Stimulated activated naive CD8-positive, alpha-beta T cell treated with anti-CD3 and anti-CD28 coated beads, Interleukin-15, amount 100 ng/mL, for 72 hours (primary cell): ENCODE measurements at regions not wholly inside any gene's neighbourhood (a gene's known extent, or its start where the extent isn't known, plus 50 kb on each side); places are given as distances from the start of the nearest gene placed in this dataset.

ENCODE experiments used
- ATAC-seq: fragments of 150-1000 bp; cut with Tn5 transposase; 2 replicates; pipeline ENCODE4 v1.10.0; 2021; ENCODE audit warnings: mild to moderate bottlenecking, moderate library complexity
- DNase-seq, 2 donors: peaks; one replicate each; pipeline ENCODE4 v3.0.0; 2021 to 2022
- H3K27ac Mint-ChIP-seq, 2 donors: one replicate each; pipeline ENCODE4 v1.8.0; 2022; ENCODE audit warnings: mild to moderate bottlenecking in 2 of 2, mixed read lengths in 2 of 2, moderate library complexity in 2 of 2
- H3K27me3 Mint-ChIP-seq: one replicate; pipeline ENCODE4 v1.8.0; 2022; ENCODE audit warnings: mixed read lengths
- H3K4me1 Mint-ChIP-seq: one replicate; pipeline ENCODE4 v1.8.0; 2022; ENCODE audit warnings: mild to moderate bottlenecking, mixed read lengths
- H3K4me3 Mint-ChIP-seq, 2 donors: one replicate each; pipeline ENCODE4 v1.8.0; 2022; ENCODE audit warnings: mild to moderate bottlenecking in 2 of 2, mixed read lengths in 2 of 2, moderate library complexity in 1 of 2
- H3K9me3 Mint-ChIP-seq, 2 donors: one replicate each; pipeline ENCODE4 v1.8.0; 2022; ENCODE audit warnings: mixed read lengths in 2 of 2

- ATAC-seq (no peak), DNase-seq (no peak)
- Mint-ChIP-seq H3K4me3 (no peak overlapping the region), H3K9me3 (peaks cover 15 to 17% of the 10 kb centered on the region in 2 donors), H3K27me3 (no peaks in the 10 kb centered on the region), H3K27ac (no peak overlapping the region), H3K4me1 (no peaks in the 10 kb centered on the region)
Measured at GRCh38 chr2:187799601-187800000, 245.4 kb upstream of the TFPI start.

- H3K27me3 Mint-ChIP-seq = no peaks in the 10 kb centered on the region
- no peaks in the 10 kb centered on the region for H3K4me1 Mint-ChIP-seq
- H3K9me3 Mint-ChIP-seq = peaks cover 2 to 20% of the 10 kb centered on the region in 2 donors
- no peak for DNase-seq
- no peak overlapping the region for H3K4me3 Mint-ChIP-seq
- no peak overlapping the region for H3K27ac Mint-ChIP-seq
- ATAC-seq = no peak
Measured at GRCh38 chr2:187803816-187804215, 249.6 kb upstream of the TFPI start.

GRCh38 chr2:187815113-187815512, 260.9 kb upstream of the TFPI start:
- ATAC-seq = no peak
- H3K9me3 Mint-ChIP-seq = no peaks in the 10 kb centered on the region
- DNase-seq = no peak
- H3K4me3 Mint-ChIP-seq = no peak overlapping the region
- H3K27me3 Mint-ChIP-seq = no peaks in the 10 kb centered on the region
- H3K27ac Mint-ChIP-seq = no peak overlapping the region
- no peaks in the 10 kb centered on the region for H3K4me1 Mint-ChIP-seq

GRCh38 chr2:187819624-187820023, 265.4 kb upstream of the TFPI start:
- no peaks in the 10 kb centered on the region for H3K9me3 Mint-ChIP-seq
- no peak overlapping the region for H3K4me3 Mint-ChIP-seq
- no peaks in the 10 kb centered on the region for H3K27me3 Mint-ChIP-seq
- H3K27ac Mint-ChIP-seq = no peak overlapping the region
- DNase-seq (no peak), ATAC-seq (no peak)
- H3K4me1 Mint-ChIP-seq = no peaks in the 10 kb centered on the region

GRCh38 chr2:187825108-187825507, 270.9 kb upstream of the TFPI start:
- Mint-ChIP-seq H3K4me1 (no peaks in the 10 kb centered on the region), H3K27me3 (no peaks in the 10 kb centered on the region), H3K9me3 (peaks cover 5 to 7% of the 10 kb centered on the region in 2 donors), H3K4me3 (no peak overlapping the region), H3K27ac (no peak overlapping the region)
- no peak for DNase-seq
- no peak for ATAC-seq

- Mint-ChIP-seq H3K27me3 (no peaks in the 10 kb centered on the region), H3K4me3 (no peak overlapping the region), H3K27ac (no peak overlapping the region), H3K4me1 (no peaks in the 10 kb centered on the region), H3K9me3 (peaks cover 5 to 7% of the 10 kb centered on the region in 2 donors)
- ATAC-seq (no peak), DNase-seq (no peak)
Measured at GRCh38 chr2:187826023-187826422, 271.8 kb upstream of the TFPI start.

GRCh38 chr2:187834787-187835186, 280.6 kb upstream of the TFPI start:
- Mint-ChIP-seq H3K27me3 (no peaks in the 10 kb centered on the region), H3K4me1 (no peaks in the 10 kb centered on the region), H3K4me3 (no peak overlapping the region), H3K27ac (no peak overlapping the region), H3K9me3 (no peaks in the 10 kb centered on the region)
- DNase-seq (no peak), ATAC-seq (no peak)

- H3K27me3 Mint-ChIP-seq = no peaks in the 10 kb centered on the region
- no peak for DNase-seq
- no peaks in the 10 kb centered on the region for H3K4me1 Mint-ChIP-seq
- H3K4me3 Mint-ChIP-seq = no peak overlapping the region
- no peaks in the 10 kb centered on the region for H3K9me3 Mint-ChIP-seq
- no peak overlapping the region for H3K27ac Mint-ChIP-seq
- no peak for ATAC-seq
Measured at GRCh38 chr2:187838690-187839089, 284.5 kb upstream of the TFPI start.

GRCh38 chr2:187842315-187842714, 288.1 kb upstream of the TFPI start:
- H3K9me3 Mint-ChIP-seq = no peaks in the 10 kb centered on the region
- H3K27ac Mint-ChIP-seq = no peak overlapping the region
- H3K4me1 Mint-ChIP-seq = no peaks in the 10 kb centered on the region
- DNase-seq = no peak
- ATAC-seq = no peak
- no peaks in the 10 kb centered on the region for H3K27me3 Mint-ChIP-seq
- H3K4me3 Mint-ChIP-seq = no peak overlapping the region

- Mint-ChIP-seq H3K27ac (no peak overlapping the region), H3K4me3 (no peak overlapping the region), H3K9me3 (no peaks in the 10 kb centered on the region), H3K4me1 (no peaks in the 10 kb centered on the region), H3K27me3 (no peaks in the 10 kb centered on the region)
- DNase-seq = no peak
- ATAC-seq = no peak
Measured at GRCh38 chr2:187842978-187843847, 289.0 kb upstream of the TFPI start.

- Mint-ChIP-seq H3K4me1 (no peaks in the 10 kb centered on the region), H3K27ac (no peak overlapping the region), H3K9me3 (no peaks in the 10 kb centered on the region), H3K27me3 (no peaks in the 10 kb centered on the region), H3K4me3 (no peak overlapping the region)
- ATAC-seq = no peak
- DNase-seq = no peak
Measured at GRCh38 chr2:187847245-187848208, 293.3 kb upstream of the TFPI start.

GRCh38 chr2:187851955-187852561, 297.8 kb upstream of the TFPI start:
- H3K9me3 Mint-ChIP-seq = no peaks in the 10 kb centered on the region
- ATAC-seq = no peak
- DNase-seq = no peak
- no peak overlapping the region for H3K27ac Mint-ChIP-seq
- H3K27me3 Mint-ChIP-seq = no peaks in the 10 kb centered on the region
- H3K4me3 Mint-ChIP-seq = no peak overlapping the region
- no peaks in the 10 kb centered on the region for H3K4me1 Mint-ChIP-seq

- Mint-ChIP-seq H3K27me3 (no peaks in the 10 kb centered on the region), H3K4me1 (no peaks in the 10 kb centered on the region), H3K4me3 (no peak overlapping the region), H3K27ac (no peak overlapping the region), H3K9me3 (no peaks in the 10 kb centered on the region)
- no peak for ATAC-seq
- DNase-seq = no peak
Measured at GRCh38 chr2:187853381-187853791, 299.2 kb upstream of the TFPI start.

GRCh38 chr2:187854801-187855200, 300.6 kb upstream of the TFPI start:
- Mint-ChIP-seq H3K27ac (no peak overlapping the region), H3K9me3 (no peaks in the 10 kb centered on the region), H3K4me3 (no peak overlapping the region), H3K27me3 (no peaks in the 10 kb centered on the region), H3K4me1 (no peaks in the 10 kb centered on the region)
- DNase-seq (no peak), ATAC-seq (no peak)

- no peak for DNase-seq
- Mint-ChIP-seq H3K4me1 (no peaks in the 10 kb centered on the region), H3K4me3 (no peak overlapping the region), H3K27ac (no peak overlapping the region), H3K9me3 (no peaks in the 10 kb centered on the region), H3K27me3 (no peaks in the 10 kb centered on the region)
- ATAC-seq = no peak
Measured at GRCh38 chr2:187855689-187856088, 301.5 kb upstream of the TFPI start.

- ATAC-seq (no peak), DNase-seq (no peak)
- Mint-ChIP-seq H3K4me3 (no peak overlapping the region), H3K9me3 (no peaks in the 10 kb centered on the region), H3K27me3 (no peaks in the 10 kb centered on the region), H3K4me1 (no peaks in the 10 kb centered on the region), H3K27ac (no peak overlapping the region)
Measured at GRCh38 chr2:187857826-187858225, 303.6 kb upstream of the TFPI start.
